Choroid plexus epithelial cell (primary cell): ENCODE measurements at regions not wholly inside any gene's neighbourhood (a gene's known extent, or its start where the extent isn't known, plus 50 kb on each side); places are given as distances from the start of the nearest gene placed in this dataset.
"Not testable (repeated sequence)": the region's sequence is repeated elsewhere in the genome, so short reads cannot be mapped to it uniquely, and the experiment has no call there.

ENCODE experiments used
- DNase-seq: peaks from one replicate; pipeline ENCODE4 v3.0.0-alpha.2; 2010; ENCODE audit warnings: low read depth
- H3K4me3 ChIP-seq: 2 replicates; pipeline ENCODE4 v1.5.1; 2011; ENCODE audit warnings: low read depth, mild to moderate bottlenecking, control low read depth, low read length, moderate library complexity
- CTCF ChIP-seq: conservative IDR thresholded peaks from 2 replicates; pipeline ENCODE4 v1.5.1; 2011; ENCODE audit warnings: low read depth, mild to moderate bottlenecking, control low read depth, inconsistent platforms, low read length, moderate library complexity

- no peak for DNase-seq
- H3K4me3 ChIP-seq, result no peak overlapping the region
- no peak for TF ChIP-seq CTCF
Observed at GRCh38 chr5:38692781-38693527, 136.5 kb upstream of the LIFR start.

- peak; percentile 63 for DNase-seq
- no peak for TF ChIP-seq CTCF
- no peak overlapping the region for H3K4me3 ChIP-seq
Observed at GRCh38 chr5:38695021-38695958, 138.8 kb upstream of the LIFR start.

- H3K4me3 ChIP-seq, result no peak overlapping the region
- TF ChIP-seq CTCF, result no peak
- no peak for DNase-seq
Observed at GRCh38 chr5:38697013-38697412, 140.6 kb upstream of the LIFR start.

- not testable (repeated sequence) for DNase-seq, H3K4me3 ChIP-seq
Observed at GRCh38 chr5:38705529-38705928, 140.3 kb upstream of the OSMR start.

- no peak for DNase-seq
- no peak for TF ChIP-seq CTCF
- no peak overlapping the region for H3K4me3 ChIP-seq
Observed at GRCh38 chr5:38706376-38706775, 139.4 kb upstream of the OSMR start.

- no peak overlapping the region for H3K4me3 ChIP-seq
Observed at GRCh38 chr5:38707352-38708210, 138.2 kb upstream of the OSMR start.

More at GRCh38 chr5:38707352-38708210, 138.2 kb upstream of the OSMR start:
- no peak for TF ChIP-seq CTCF
- DNase-seq, result no peak
